ENCODE measurements at regions not wholly inside any gene's neighbourhood (a gene's known extent, or its start where the extent isn't known, plus 50 kb on each side); places are given as distances from the start of the nearest gene placed in this dataset.

DNA sequence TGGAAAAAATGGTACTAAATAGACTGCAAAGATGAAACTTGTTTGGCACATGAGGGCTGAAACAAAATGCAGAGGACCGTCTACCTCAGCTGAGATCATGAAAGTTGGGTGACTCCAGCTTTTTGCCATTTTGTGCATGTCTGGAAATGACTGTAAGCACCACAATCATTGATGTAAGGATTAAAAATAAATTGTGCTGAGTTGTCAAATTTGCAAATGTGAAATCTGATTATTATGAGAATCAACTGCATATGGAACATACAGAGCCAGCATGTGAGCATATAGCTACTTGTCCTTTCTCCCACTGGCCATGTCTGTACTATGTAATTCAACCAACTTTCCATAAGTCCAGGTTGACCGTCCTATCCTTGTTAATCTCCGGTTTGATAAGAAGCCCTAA is 736.9 kb upstream of the PRMT6 start:
- no peaks in the 10 kb centered on the region for H3K4me1 Mint-ChIP-seq (ENCODE audit: low read depth)
- H3K36me3 Mint-ChIP-seq (ENCODE audit: insufficient read depth) = no peaks in the 10 kb centered on the region
- no peak overlapping the region for H3K27ac Mint-ChIP-seq
- TF ChIP-seq, protein P1, sequence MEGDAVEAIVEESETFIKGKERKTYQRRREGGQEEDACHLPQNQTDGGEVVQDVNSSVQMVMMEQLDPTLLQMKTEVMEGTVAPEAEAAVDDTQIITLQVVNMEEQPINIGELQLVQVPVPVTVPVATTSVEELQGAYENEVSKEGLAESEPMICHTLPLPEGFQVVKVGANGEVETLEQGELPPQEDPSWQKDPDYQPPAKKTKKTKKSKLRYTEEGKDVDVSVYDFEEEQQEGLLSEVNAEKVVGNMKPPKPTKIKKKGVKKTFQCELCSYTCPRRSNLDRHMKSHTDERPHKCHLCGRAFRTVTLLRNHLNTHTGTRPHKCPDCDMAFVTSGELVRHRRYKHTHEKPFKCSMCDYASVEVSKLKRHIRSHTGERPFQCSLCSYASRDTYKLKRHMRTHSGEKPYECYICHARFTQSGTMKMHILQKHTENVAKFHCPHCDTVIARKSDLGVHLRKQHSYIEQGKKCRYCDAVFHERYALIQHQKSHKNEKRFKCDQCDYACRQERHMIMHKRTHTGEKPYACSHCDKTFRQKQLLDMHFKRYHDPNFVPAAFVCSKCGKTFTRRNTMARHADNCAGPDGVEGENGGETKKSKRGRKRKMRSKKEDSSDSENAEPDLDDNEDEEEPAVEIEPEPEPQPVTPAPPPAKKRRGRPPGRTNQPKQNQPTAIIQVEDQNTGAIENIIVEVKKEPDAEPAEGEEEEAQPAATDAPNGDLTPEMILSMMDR (IDR thresholded peaks at IDR 0.05; ENCODE audit: unreplicated experiment) = no peak
- no peak for DNase-seq (ENCODE audit: low spot score, unreplicated experiment)
- H3K9me3 Mint-ChIP-seq (ENCODE audit: low read depth) = peaks cover 3% of the 10 kb centered on the region
- H3K27me3 Mint-ChIP-seq = no peaks in the 10 kb centered on the region
- no peak overlapping the region for H3K4me3 Mint-ChIP-seq (ENCODE audit: low read depth)

DNA sequence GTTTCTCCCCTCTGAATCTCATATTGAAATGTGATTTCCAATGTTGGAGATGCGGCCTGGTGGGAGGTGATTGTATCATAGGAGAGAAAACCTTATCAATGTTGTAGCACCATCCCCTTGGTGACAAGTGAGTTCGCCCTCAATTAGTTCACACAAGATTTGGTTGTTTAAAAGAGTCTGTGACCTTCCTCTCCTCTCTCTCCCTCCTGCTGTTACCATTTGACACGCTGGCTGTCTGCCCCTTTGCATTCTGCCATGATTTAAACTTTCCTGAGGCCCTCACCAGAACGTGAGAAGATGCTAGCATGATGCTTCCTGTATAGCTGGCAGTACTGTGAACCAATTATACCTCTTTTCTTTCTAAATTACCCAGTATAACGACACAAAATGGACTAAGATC is 730.9 kb upstream of the PRMT6 start:
- H3K27ac Mint-ChIP-seq = no peak overlapping the region
- DNase-seq (ENCODE audit: low spot score, unreplicated experiment) = no peak
- no peaks in the 10 kb centered on the region for H3K4me1 Mint-ChIP-seq (ENCODE audit: low read depth)

DNA sequence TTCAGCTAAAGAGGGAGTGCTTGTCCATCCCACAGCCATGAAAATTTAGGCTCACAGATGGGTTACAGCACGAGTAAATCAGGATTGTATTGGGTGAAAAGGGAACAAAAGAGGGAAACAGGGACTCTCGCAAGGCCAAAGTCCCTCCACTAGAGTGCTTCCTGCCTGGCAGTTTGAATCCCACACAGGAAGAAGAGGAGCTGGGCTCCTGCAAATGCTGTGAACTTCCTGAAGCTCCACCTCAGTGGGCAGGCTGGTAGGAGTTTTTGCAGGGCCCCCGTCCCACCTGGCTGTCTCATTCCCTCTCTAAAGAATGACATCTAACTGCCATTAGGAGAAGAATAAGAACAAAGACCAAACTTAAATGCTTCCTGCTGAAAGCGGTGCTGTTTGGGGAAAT is 712.0 kb upstream of the PRMT6 start:
- no peaks in the 10 kb centered on the region for H3K27me3 Mint-ChIP-seq
- H3K9me3 Mint-ChIP-seq (ENCODE audit: low read depth) = peaks cover 9% of the 10 kb centered on the region
- DNase-seq (ENCODE audit: low spot score, unreplicated experiment) = no peak
- TF ChIP-seq, protein P1 (IDR thresholded peaks at IDR 0.05; ENCODE audit: unreplicated experiment) = no peak
- no peaks in the 10 kb centered on the region for H3K36me3 Mint-ChIP-seq (ENCODE audit: insufficient read depth)
- no peak overlapping the region for H3K27ac Mint-ChIP-seq
- H3K4me3 Mint-ChIP-seq (ENCODE audit: low read depth) = no peak overlapping the region
- H3K4me1 Mint-ChIP-seq (ENCODE audit: low read depth) = no peaks in the 10 kb centered on the region

More for the DNA sequence above, 730.9 kb upstream of the PRMT6 start:
- TF ChIP-seq, protein P1 (IDR thresholded peaks at IDR 0.05; ENCODE audit: unreplicated experiment) = no peak
- no peaks in the 10 kb centered on the region for H3K9me3 Mint-ChIP-seq (ENCODE audit: low read depth)
- H3K36me3 Mint-ChIP-seq (ENCODE audit: insufficient read depth) = no peaks in the 10 kb centered on the region
- H3K4me3 Mint-ChIP-seq (ENCODE audit: low read depth) = no peak overlapping the region
- H3K27me3 Mint-ChIP-seq = no peaks in the 10 kb centered on the region

DNA sequence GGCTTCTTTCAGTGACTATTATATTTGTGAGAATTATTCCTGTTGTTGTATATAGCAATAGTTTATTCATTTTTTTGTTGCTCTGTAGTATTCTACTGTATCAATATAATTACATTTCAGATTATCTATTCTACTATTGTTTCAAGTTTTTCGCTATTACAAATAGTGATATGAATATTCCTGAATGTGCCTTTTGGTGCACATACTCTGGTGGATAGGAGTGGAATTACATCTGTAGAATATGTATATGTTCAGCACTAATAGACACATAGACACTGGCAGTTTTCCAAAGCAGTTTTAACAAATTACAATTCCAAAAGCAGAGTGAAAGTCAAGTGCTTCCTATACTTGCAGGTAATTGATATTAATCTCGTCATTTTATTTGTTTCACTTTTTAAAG is 696.2 kb upstream of the PRMT6 start:
- peaks cover 16% of the 10 kb centered on the region for H3K9me3 Mint-ChIP-seq (ENCODE audit: low read depth)
- no peaks in the 10 kb centered on the region for H3K36me3 Mint-ChIP-seq (ENCODE audit: insufficient read depth)
- H3K27ac Mint-ChIP-seq = no peak overlapping the region
- no peak overlapping the region for H3K4me3 Mint-ChIP-seq (ENCODE audit: low read depth)
- H3K4me1 Mint-ChIP-seq (ENCODE audit: low read depth) = no peaks in the 10 kb centered on the region
- no peaks in the 10 kb centered on the region for H3K27me3 Mint-ChIP-seq
- DNase-seq (ENCODE audit: low spot score, unreplicated experiment) = no peak
- TF ChIP-seq, protein P1 (IDR thresholded peaks at IDR 0.05; ENCODE audit: unreplicated experiment) = peak; percentile 27

DNA sequence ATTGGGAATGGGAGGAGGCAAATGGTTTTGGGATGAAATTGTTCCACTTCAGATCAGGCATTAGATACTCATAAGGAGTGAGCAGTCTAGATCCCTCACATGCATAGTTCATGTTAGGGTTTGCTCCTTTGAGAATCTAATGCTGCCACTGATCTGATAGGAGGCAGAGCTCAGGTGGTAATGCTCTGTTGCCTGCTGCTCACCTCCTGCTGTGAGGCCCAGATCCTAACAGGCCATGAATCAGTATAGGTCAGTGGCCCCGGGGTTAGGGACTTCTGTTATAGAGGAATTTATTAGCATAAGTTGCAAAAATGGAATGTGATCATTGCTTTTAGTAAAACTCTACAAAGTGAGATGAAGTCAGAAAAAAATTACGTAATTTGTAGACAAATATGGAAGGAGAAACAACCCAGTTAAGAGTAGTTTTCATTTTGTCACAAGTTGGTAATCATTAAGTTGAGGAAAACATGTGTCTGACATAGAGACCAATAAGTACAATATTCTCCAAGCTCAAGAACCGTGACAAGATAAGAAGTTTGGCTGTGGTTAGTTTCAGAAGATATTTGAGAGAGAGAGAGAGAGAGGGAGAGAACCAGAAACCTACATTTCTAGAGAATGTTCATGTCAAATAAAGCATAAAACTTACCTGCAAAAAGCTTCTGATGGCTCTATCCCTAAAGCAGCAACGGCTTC is 689.7 kb upstream of the PRMT6 start:
- H3K9me3 Mint-ChIP-seq (ENCODE audit: low read depth) = peaks cover 4% of the 10 kb centered on the region
- H3K4me1 Mint-ChIP-seq (ENCODE audit: low read depth) = no peaks in the 10 kb centered on the region

More for the DNA sequence above, 689.7 kb upstream of the PRMT6 start:
- Mint-ChIP-seq H3K27ac (no peak overlapping the region), H3K27me3 (no peaks in the 10 kb centered on the region), H3K36me3 (ENCODE audit: insufficient read depth) (no peaks in the 10 kb centered on the region), H3K4me3 (ENCODE audit: low read depth) (no peak overlapping the region)
- no peak for DNase-seq (ENCODE audit: low spot score, unreplicated experiment)
- TF ChIP-seq, protein P1 (IDR thresholded peaks at IDR 0.05; ENCODE audit: unreplicated experiment) = no peak

Measured in progenitor cell of endocrine pancreas (in vitro differentiated cells).